UCSD-AML1 (cell line): ENCODE measurements at regions not wholly inside any gene's neighbourhood (a gene's known extent, or its start where the extent isn't known, plus 50 kb on each side); places are given as distances from the start of the nearest gene placed in this dataset.

Experiments
- DNase-seq: peaks from one replicate; lab custom pipeline; 2025; ENCODE audit not compliant: unreplicated experiment; lab: John Stamatoyannopoulos, UW

DNA sequence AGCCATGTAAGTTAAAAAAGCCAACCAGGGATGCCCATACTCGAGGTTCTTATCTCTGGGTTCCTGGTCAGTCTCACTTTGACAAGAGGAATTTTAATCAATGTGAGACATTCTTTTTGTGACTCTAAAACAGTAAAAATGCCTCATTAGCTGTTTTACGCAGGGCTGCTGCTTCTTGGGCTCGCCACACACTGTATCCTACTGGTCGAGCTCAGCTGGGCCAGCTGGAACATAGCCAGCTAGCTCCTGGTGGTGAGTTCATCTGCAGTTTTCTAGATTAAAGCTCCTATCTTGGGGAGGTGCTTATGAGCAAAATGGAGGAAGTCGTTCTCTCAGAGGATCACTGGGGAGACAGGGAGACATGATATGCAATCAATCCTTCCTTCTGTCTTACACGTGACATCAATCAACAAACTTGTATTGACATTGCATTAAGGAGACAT, 55.9 kb upstream of the LEF1 start:
- no peak for DNase-seq

DNA sequence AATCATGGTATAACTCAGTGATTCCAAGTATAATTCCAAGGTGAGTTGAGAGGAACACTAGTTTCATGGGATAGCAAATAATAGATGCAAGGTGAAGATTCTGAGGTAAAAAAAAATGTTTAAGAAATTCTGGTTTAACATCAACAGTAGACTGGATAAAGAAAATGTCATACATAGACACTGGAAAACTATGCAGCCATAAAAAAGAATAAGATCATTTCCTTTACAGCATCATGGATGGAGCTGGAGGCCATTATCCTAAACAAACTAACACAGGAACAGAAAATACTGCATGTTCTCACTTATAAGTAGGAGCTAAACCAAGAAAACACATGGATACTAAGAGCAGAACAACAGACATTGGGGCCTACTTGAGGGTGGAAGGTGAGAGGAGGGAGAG, 54.6 kb upstream of the LEF1 start:
- no peak for DNase-seq

DNA sequence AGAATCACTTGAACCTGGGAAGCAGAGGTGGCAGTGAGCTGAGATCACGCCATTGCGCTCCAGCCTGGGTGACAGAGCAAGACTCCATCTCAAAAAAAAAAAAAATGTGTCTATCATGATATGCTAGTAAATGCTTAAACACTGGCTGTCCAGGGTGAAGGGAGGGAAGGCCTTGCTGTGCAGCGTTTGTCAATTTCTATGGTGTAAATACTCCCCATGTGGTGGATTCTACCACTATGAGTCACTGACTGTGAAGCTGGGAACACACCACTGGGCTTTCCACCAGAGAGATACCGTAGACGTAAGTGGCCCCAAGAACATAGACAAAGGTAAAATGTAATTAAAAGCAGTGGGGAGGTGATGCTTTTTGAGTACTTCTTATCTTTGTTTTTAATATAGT, 51.3 kb upstream of the LEF1 start:
- DNase-seq: no peak
